Thyroid gland (tissue), 4 donors: ENCODE measurements at regions not wholly inside any gene's neighbourhood (a gene's known extent, or its start where the extent isn't known, plus 50 kb on each side); places are given as distances from the start of the nearest gene placed in this dataset.
"Not testable (repeated sequence)": the region's sequence is repeated elsewhere in the genome, so short reads cannot be mapped to it uniquely, and the experiment has no call there.

ENCODE experiments used
- DNase-seq, 2 donors: peaks; one replicate each; pipeline ENCODE4 v3.0.0-alpha.2; 2019
- H3K27ac ChIP-seq, 3 donors: fragments of 200-600 bp; sonication (generic); 1 replicate in 2 of 3; 2 replicates in 1 of 3; pipeline ENCODE4 v1.5.1; 2016 to 2019; ENCODE audit warnings: mild to moderate bottlenecking in 1 of 3, moderate library complexity in 1 of 3
- H3K27me3 ChIP-seq: fragments of 200-600 bp; sonication (generic); one replicate; pipeline ENCODE4 v1.5.1; 2019
- H3K36me3 ChIP-seq, 2 donors: fragments of 200-600 bp; sonication (generic); one replicate each; pipeline ENCODE4 v1.5.1; 2016 to 2019
- H3K4me1 ChIP-seq, 2 donors: fragments of 200-600 bp; sonication (generic); one replicate each; pipeline ENCODE4 v1.5.1; 2017 to 2019
- H3K4me3 ChIP-seq, 3 donors: fragments of 200-600 bp; sonication (generic); replicated peaks in 1 of 3; 1 replicate in 2 of 3; 2 replicates in 1 of 3; pipeline ENCODE4 v1.5.1; 2016; ENCODE audit warnings: mild to moderate bottlenecking in 1 of 3
- H3K9me3 ChIP-seq: fragments of 200-600 bp; sonication (generic); one replicate; pipeline ENCODE4 v1.5.1; 2017
- POLR2A ChIP-seq, 2 donors: fragments of 450-650 bp; IDR thresholded peaks; one replicate each; pipeline ENCODE4 v1.6.1; 2017; ENCODE audit warnings: antibody characterized with exemption in 2 of 2, mild to moderate bottlenecking in 2 of 2, moderate library complexity in 1 of 2
- WGBS, 2 donors: methylation state at CpG; one replicate each; pipeline ENCODE4 v1.1.5; 2017; 5-methylcytosine and 5-hydroxymethylcytosine counted together
- intact Hi-C: fragments of 100-400 bp; cut with DNase I; formaldehyde crosslinking; loops from one replicate; pipeline ENCODE4 v1.15.1; 2023
- TF ChIP-seq, protein P1 (sequence below), 6 experiments: fragments of 200-600 bp in 3 of 6; fragments of 450-650 bp in 3 of 6; sonication (generic) in 3 of 6; IDR thresholded peaks; one replicate each; pipeline ENCODE4 v1.5.1; 2016 to 2019; ENCODE audit warnings: antibody characterized with exemption in 6 of 6, mild to moderate bottlenecking in 2 of 6, inconsistent platforms in 1 of 6, moderate library complexity in 1 of 6

DNA sequence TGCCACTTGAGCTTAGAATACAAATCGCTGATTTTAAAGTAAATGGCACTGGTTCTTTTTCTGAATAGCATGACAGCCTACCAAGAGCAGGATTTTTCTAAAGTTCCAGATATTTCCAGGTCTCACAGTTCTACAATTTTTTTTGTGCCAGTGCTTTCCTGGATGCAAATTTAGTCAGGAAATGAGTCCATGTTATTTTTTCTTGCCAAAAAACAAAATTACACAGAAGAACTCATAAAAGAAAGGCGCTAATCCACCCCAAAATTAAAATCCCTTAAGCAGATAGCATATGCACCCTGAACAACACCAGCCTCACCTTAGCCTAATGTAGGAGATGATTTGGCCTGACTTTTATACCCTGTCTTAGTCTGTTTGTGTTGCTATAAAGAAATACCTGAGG lies 86.4 kb upstream of the ARG1 start:
- H3K36me3 ChIP-seq, result no peaks in the 10 kb centered on the region
- no peak for TF ChIP-seq POLR2A (IDR thresholded peaks at IDR 0.05)
- TF ChIP-seq, protein P1, sequence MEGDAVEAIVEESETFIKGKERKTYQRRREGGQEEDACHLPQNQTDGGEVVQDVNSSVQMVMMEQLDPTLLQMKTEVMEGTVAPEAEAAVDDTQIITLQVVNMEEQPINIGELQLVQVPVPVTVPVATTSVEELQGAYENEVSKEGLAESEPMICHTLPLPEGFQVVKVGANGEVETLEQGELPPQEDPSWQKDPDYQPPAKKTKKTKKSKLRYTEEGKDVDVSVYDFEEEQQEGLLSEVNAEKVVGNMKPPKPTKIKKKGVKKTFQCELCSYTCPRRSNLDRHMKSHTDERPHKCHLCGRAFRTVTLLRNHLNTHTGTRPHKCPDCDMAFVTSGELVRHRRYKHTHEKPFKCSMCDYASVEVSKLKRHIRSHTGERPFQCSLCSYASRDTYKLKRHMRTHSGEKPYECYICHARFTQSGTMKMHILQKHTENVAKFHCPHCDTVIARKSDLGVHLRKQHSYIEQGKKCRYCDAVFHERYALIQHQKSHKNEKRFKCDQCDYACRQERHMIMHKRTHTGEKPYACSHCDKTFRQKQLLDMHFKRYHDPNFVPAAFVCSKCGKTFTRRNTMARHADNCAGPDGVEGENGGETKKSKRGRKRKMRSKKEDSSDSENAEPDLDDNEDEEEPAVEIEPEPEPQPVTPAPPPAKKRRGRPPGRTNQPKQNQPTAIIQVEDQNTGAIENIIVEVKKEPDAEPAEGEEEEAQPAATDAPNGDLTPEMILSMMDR (IDR thresholded peaks at IDR 0.05), result no peak
- no peaks in the 10 kb centered on the region for H3K27me3 ChIP-seq
- no peaks in the 10 kb centered on the region for H3K4me1 ChIP-seq
- 84 to 85% methylated on average over 2 of the region's 2 CpGs for WGBS, 2 donors
- intact Hi-C loops, result no loop called here
- DNase-seq, result no peak
- H3K9me3 ChIP-seq, result no peaks in the 10 kb centered on the region
- no peak overlapping the region for H3K4me3 ChIP-seq
- H3K27ac ChIP-seq, result no peak overlapping the region

DNA sequence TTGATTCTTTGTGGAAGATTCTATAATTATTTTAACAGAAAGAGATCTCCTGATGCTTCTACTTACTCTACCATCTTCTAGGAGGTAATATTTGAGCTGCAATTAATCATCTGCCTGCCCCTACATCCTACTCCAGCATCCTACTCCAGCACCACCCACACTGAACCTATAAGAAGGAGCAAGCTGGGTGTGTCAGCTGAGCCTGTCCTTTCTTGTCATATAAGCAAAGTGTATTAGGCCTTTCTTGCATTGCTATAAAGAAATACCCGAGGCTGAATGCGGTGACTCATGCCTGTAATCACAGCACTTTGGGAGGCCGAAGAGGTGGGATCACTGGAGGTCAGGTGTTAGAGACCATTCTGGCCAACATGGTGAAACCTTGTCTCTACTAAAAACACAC lies 84.2 kb upstream of the ARG1 start:
- Histone ChIP-seq H3K4me3 (no peak overlapping the region), H3K4me1 (no peaks in the 10 kb centered on the region), H3K27me3 (no peaks in the 10 kb centered on the region), H3K9me3 (no peaks in the 10 kb centered on the region), H3K27ac (no peak overlapping the region), H3K36me3 (no peaks in the 10 kb centered on the region)
- no peak for DNase-seq
- WGBS, 2 donors, result 76 to 93% methylated on average over 3 of the region's 3 CpGs
- intact Hi-C loops, result no loop called here
- TF ChIP-seq POLR2A (IDR thresholded peaks at IDR 0.05), result no peak
- TF ChIP-seq, protein P1 (IDR thresholded peaks at IDR 0.05), result no peak

DNA sequence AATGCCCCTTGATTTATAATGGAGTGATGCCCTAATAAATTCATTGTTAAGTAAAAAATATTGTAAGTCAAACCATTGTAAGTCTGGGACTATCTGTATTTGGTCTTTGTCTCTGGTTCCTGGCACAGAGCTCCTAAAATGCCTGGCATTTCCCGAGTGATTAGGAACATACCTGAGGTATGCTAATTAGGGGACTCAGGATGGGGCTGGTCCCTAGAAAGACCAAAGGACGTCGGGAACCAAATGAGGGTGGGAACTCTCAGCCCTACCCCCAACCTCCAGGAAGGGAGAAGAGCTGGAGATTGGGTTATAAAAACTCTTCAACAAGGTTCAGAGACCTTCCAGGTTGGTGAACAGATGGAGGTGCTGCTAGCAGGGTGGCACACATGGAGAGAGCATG lies 82.6 kb upstream of the ARG1 start:
- H3K4me3 ChIP-seq, result no peak overlapping the region
- H3K4me1 ChIP-seq, result no peaks in the 10 kb centered on the region
- no peaks in the 10 kb centered on the region for H3K27me3 ChIP-seq
- no peaks in the 10 kb centered on the region for H3K9me3 ChIP-seq
- intact Hi-C loops, result no loop called here
- TF ChIP-seq POLR2A (IDR thresholded peaks at IDR 0.05), result no peak
- TF ChIP-seq, protein P1 (IDR thresholded peaks at IDR 0.05), result no peak
- no peaks in the 10 kb centered on the region for H3K36me3 ChIP-seq
- 38 to 84% methylated on average over 3 of the region's 3 CpGs for WGBS, 2 donors
- DNase-seq, result no peak
- no peak overlapping the region for H3K27ac ChIP-seq

DNA sequence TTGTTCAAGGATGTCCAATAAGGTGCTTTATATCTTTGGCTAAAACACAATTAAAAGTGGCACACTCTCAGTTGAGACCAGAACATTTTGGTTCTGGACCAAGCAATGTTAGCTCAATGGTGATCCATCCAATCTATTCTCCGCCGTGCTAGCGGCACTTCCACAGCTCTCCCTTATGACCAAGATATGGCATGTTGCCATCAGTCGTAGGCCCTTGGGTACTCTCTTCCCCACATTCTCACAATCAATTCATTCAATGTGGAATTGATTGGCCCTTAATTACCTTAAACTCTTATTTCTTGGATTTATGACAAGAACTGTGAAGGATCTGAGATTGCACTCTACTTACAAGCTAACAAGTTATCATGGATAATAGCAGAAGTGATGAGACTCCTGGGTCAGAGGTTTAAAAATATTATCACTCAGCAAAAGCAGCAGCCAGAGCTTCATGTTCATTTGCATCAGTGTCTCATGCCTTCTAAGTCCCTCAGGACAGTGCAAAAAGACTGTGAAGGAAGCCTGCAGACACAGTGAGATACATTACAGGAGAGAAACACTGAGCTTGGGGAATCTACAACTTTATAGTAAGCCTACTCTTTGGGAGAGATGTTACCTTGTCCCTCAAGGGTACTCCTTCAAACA lies 80.0 kb upstream of the ARG1 start:
- H3K4me1 ChIP-seq, result no peaks in the 10 kb centered on the region
- 81 to 88% methylated on average over 4 of the region's 4 CpGs for WGBS, 2 donors
- no peak overlapping the region for H3K4me3 ChIP-seq
- H3K36me3 ChIP-seq, result no peaks in the 10 kb centered on the region
- TF ChIP-seq, protein P1 (IDR thresholded peaks at IDR 0.05), result no peak
- TF ChIP-seq POLR2A (IDR thresholded peaks at IDR 0.05), result no peak
- no peak for DNase-seq
- no peak overlapping the region for H3K27ac ChIP-seq
- H3K9me3 ChIP-seq, result no peaks in the 10 kb centered on the region
- H3K27me3 ChIP-seq, result no peaks in the 10 kb centered on the region
- intact Hi-C loops, result no loop called here

DNA sequence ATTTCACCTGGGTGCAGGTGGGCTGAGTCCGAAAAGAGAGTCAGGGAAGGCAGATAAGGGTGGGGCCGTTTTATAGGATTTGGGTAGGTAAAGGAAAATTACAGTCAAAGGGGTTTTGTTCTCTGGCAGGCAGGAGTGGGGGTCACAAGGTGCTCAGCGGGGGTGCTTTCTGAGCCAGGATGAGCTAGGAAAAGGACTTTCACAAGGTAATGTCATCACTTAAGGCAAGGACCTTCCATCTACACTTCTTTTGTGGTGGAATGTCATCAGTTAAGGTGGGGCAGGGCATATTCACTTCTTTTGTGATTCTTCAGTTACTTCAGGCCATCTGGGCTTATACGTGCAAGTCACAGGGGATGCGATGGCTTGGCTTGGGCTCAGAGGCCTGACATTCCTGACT lies 68.6 kb upstream of the ARG1 start:
- H3K36me3 ChIP-seq, intact Hi-C loops, H3K4me3 ChIP-seq, DNase-seq, H3K9me3 ChIP-seq, H3K27ac ChIP-seq, H3K4me1 ChIP-seq, H3K27me3 ChIP-seq: not testable (repeated sequence)
- WGBS, 2 donors, result 83 to 87% methylated on average over 5 of the region's 5 CpGs

DNA sequence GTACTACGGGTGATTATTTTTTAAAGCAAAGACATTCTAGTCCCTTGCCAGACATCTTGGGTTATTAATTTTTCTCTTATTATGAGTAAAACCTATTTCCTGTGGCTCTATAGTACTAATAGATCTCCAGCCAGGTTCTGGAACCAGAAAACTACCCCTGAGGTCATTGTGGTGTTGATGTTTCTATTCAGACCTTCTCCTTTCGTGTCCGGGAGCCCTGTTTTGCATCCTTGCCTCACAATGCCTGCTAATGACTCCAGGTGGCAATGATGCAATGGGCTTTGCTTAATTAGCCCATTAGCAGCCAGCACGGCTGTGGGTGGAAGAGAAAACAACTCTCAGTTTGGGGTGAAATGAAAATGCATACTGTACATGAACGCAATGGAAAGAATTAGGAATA lies 62.9 kb upstream of the ARG1 start:
- WGBS, 2 donors, result 60 to 73% methylated on average over 5 of the region's 5 CpGs

More for the DNA sequence above, 62.9 kb upstream of the ARG1 start:
- H3K27ac ChIP-seq, result no peak overlapping the region
- TF ChIP-seq POLR2A (IDR thresholded peaks at IDR 0.05), result no peak
- TF ChIP-seq, protein P1 (IDR thresholded peaks at IDR 0.05), result no peak
- H3K27me3 ChIP-seq, result no peaks in the 10 kb centered on the region
- H3K36me3 ChIP-seq, result no peaks in the 10 kb centered on the region
- no peaks in the 10 kb centered on the region for H3K4me1 ChIP-seq
- H3K9me3 ChIP-seq, result no peaks in the 10 kb centered on the region
- no peak overlapping the region for H3K4me3 ChIP-seq
- no peak for DNase-seq
- intact Hi-C loops, result no loop called here
